Neural progenitor cell (in vitro differentiated cells): ENCODE measurements at regions not wholly inside any gene's neighbourhood (a gene's known extent, or its start where the extent isn't known, plus 50 kb on each side); places are given as distances from the start of the nearest gene placed in this dataset.

ENCODE experiments used
- CTCF ChIP-seq: fragments of 200-600 bp; sonication (generic); IDR thresholded peaks from 2 replicates; pipeline ENCODE4 v1.5.1; 2017; ENCODE audit warnings: antibody characterized with exemption, mild to moderate bottlenecking
- EZH2 ChIP-seq: fragments of 200-600 bp; sonication (generic); IDR thresholded peaks from 2 replicates; pipeline ENCODE4 v1.6.1; 2017; ENCODE audit warnings: antibody characterized with exemption, mild to moderate bottlenecking, moderate library complexity
- EZH2phosphoT487 ChIP-seq: fragments of 200-600 bp; sonication (generic); IDR thresholded peaks from 2 replicates; pipeline ENCODE4 v1.6.1; 2017; ENCODE audit warnings: antibody characterized with exemption

GRCh38 chr10:109689785-109690184 is 233.5 kb downstream of the XPNPEP1 start:
- TF ChIP-seq EZH2, result no peak
- no peak for TF ChIP-seq CTCF
- TF ChIP-seq EZH2phosphoT487, result no peak
